SJCRH30 (cell line): ENCODE measurements at regions not wholly inside any gene's neighbourhood (a gene's known extent, or its start where the extent isn't known, plus 50 kb on each side); places are given as distances from the start of the nearest gene placed in this dataset.
"Not testable (repeated sequence)": the region's sequence is repeated elsewhere in the genome, so short reads cannot be mapped to it uniquely, and the experiment has no call there.

ENCODE experiments used
- DNase-seq, 2 experiments: peaks; one replicate each; pipeline ENCODE4 v3.0.0-alpha.2; 2015 to 2020
- H3K27ac ChIP-seq: fragments of 250-450 bp; sonication (Bioruptor Pico); 2 replicates; pipeline ENCODE4 v1.5.1; 2020; ENCODE audit warnings: mild to moderate bottlenecking, moderate library complexity
- H3K27me3 ChIP-seq: fragments of 250-450 bp; sonication (Bioruptor Pico); 2 replicates; pipeline ENCODE4 v1.5.1; 2020; ENCODE audit warnings: mild to moderate bottlenecking, moderate library complexity
- H3K36me3 ChIP-seq: fragments of 250-450 bp; sonication (Bioruptor Pico); 2 replicates; pipeline ENCODE4 v1.5.1; 2020; ENCODE audit warnings: mild to moderate bottlenecking, moderate library complexity
- H3K4me1 ChIP-seq: fragments of 250-450 bp; sonication (Bioruptor Pico); 2 replicates; pipeline ENCODE4 v1.5.1; 2020; ENCODE audit warnings: mild to moderate bottlenecking, moderate library complexity
- H3K4me3 ChIP-seq: fragments of 250-450 bp; sonication (Bioruptor Pico); 2 replicates; pipeline ENCODE4 v1.5.1; 2020; ENCODE audit warnings: mild to moderate bottlenecking, moderate library complexity
- H3K9me3 ChIP-seq: fragments of 250-450 bp; sonication (Bioruptor Pico); replicated peaks from 2 replicates; pipeline ENCODE4 v1.5.1; 2020; ENCODE audit warnings: mild to moderate bottlenecking, moderate library complexity

GRCh38 chr6:134614606-134615485 is 296.9 kb upstream of the SGK1 start:
- no peaks in the 10 kb centered on the region for H3K4me1 ChIP-seq
- no peak overlapping the region for H3K4me3 ChIP-seq
- no peak for DNase-seq
- 0 out of 2 replicates have a peak, but pooled peaks cover 5% of the 10 kb centered on the region for H3K27me3 ChIP-seq
- no peak overlapping the region for H3K27ac ChIP-seq
- no peaks in the 10 kb centered on the region for H3K9me3 ChIP-seq
- H3K36me3 ChIP-seq: no peaks in the 10 kb centered on the region

GRCh38 chr6:134612128-134612527 is 294.2 kb upstream of the SGK1 start:
- DNase-seq, H3K27me3 ChIP-seq, H3K4me1 ChIP-seq, H3K9me3 ChIP-seq, H3K27ac ChIP-seq, H3K4me3 ChIP-seq, H3K36me3 ChIP-seq: not testable (repeated sequence)

- Histone ChIP-seq H3K27ac (no peak overlapping the region), H3K9me3 (no peaks in the 10 kb centered on the region), H3K4me1 (no peaks in the 10 kb centered on the region), H3K36me3 (no peaks in the 10 kb centered on the region), H3K4me3 (no peak overlapping the region), H3K27me3 (no peaks in the 10 kb centered on the region)
- no peak for DNase-seq
Observed at GRCh38 chr6:134610411-134610810, 292.5 kb upstream of the SGK1 start.

GRCh38 chr6:134609716-134610261 is 291.9 kb upstream of the SGK1 start:
- DNase-seq: no peak
- no peaks in the 10 kb centered on the region for H3K9me3 ChIP-seq
- no peaks in the 10 kb centered on the region for H3K4me1 ChIP-seq

DNA sequence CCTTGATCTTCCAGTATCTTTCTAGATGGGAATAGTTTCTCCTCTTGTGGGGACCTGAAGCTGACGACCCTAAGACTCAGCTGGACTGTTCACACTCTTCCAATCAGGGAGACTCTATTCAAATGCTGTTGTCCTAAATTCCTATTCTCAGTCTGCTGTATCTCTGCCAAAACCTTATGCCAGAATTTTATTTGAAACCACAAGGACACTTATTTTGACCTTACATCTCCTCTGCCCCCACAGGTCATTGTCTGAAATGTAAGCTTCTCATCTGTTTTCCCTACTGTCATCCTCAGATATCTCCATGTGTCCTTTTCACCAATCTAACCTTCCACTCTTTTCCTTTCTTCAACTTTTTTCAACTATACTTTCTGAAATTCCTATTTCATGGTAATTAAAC is 289.5 kb upstream of the SGK1 start:
- Histone ChIP-seq H3K36me3 (no peaks in the 10 kb centered on the region), H3K9me3 (no peaks in the 10 kb centered on the region), H3K4me1 (no peaks in the 10 kb centered on the region), H3K27me3 (no peaks in the 10 kb centered on the region), H3K27ac (no peak overlapping the region), H3K4me3 (no peak overlapping the region)
- no peak for DNase-seq

More at GRCh38 chr6:134609716-134610261, 291.9 kb upstream of the SGK1 start:
- H3K27me3 ChIP-seq: no peaks in the 10 kb centered on the region
- no peaks in the 10 kb centered on the region for H3K36me3 ChIP-seq
- H3K27ac ChIP-seq: no peak overlapping the region
- no peak overlapping the region for H3K4me3 ChIP-seq

DNA sequence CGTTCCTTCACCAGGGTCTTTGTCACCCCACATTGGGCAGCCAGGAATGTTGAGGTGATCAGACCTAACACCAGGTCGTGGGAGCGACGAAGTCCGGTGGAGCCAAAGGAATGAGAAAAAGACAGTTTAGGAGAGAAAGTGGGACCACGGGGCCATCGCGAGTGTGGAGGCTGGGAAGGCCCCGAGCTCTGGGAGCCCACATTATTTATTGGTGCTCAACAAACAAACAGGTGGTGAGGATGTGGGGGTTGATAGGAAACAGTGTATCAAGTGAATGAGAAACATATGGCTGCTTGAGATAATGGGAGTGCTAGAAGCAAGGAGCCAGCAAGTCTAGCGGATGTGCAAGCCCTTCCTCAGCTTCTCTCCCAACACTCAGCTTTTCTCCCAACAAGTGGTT is 287.1 kb upstream of the SGK1 start:
- Histone ChIP-seq H3K36me3 (no peaks in the 10 kb centered on the region), H3K27ac (no peak overlapping the region), H3K4me1 (no peaks in the 10 kb centered on the region), H3K4me3 (no peak overlapping the region), H3K9me3 (no peaks in the 10 kb centered on the region), H3K27me3 (no peaks in the 10 kb centered on the region)
- DNase-seq: no peak

DNA sequence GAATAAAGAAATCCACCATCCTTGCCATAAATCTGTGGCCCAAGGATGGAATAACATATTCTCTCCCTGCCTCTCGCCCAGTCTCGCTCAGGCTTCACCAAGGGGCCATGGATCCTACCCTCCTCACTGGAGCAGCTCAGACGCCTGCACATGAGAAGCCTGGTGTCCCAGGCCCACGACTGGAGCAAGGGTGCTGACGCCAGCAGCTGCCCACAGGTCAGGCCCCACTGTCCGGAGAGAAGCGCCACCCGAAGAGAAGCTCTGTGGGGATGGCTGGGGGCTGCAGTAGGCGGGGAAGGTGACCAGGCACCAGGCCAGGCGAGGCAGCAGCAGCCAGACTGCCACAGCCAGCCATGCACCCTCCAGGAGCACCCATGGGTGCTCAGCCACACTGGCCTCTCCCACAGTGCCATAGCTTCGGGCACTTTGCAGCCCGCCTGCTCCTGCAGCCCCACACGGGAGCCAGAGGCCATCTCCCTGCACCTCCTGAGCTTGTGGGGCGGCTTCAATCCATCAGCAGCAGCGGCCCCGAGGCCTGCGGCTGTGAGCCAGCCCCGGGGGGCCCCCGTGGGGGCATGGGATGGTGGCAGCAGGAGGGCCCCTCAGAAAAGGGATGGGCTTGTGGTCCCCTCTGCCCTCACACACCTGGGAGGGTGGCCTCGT is 286.2 kb upstream of the SGK1 start:
- no peak overlapping the region for H3K27ac ChIP-seq
- no peaks in the 10 kb centered on the region for H3K9me3 ChIP-seq
- no peaks in the 10 kb centered on the region for H3K36me3 ChIP-seq
- DNase-seq: no peak
- H3K4me1 ChIP-seq: no peaks in the 10 kb centered on the region
- H3K4me3 ChIP-seq: no peak overlapping the region
- no peaks in the 10 kb centered on the region for H3K27me3 ChIP-seq

DNA sequence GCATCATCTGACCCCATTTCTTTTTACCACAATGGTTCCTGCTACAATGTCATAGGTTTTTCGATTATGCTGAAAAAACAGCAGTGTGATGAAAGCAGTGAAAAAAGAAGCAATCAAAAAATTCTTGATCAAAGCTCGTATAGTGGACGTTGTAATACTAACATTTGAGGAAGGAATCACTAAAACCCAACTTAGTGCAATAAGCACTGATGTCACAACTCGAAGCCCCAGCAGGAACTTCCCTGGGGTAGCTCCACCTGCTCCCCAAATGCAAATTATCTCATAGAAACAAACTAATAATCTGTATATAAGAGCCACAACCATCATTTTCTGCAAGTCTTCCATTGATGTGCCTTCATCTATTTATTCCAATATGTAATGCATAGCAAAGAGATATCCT is 285.6 kb upstream of the SGK1 start:
- H3K27me3 ChIP-seq: no peaks in the 10 kb centered on the region
- H3K27ac ChIP-seq: no peak overlapping the region
- DNase-seq: no peak
- no peaks in the 10 kb centered on the region for H3K4me1 ChIP-seq
- H3K9me3 ChIP-seq: no peaks in the 10 kb centered on the region
- H3K4me3 ChIP-seq: no peak overlapping the region
- no peaks in the 10 kb centered on the region for H3K36me3 ChIP-seq

- no peaks in the 10 kb centered on the region for H3K36me3 ChIP-seq
- no peak overlapping the region for H3K4me3 ChIP-seq
- H3K27ac ChIP-seq: no peak overlapping the region
- H3K27me3 ChIP-seq: no peaks in the 10 kb centered on the region
- DNase-seq: no peak
- H3K4me1 ChIP-seq: no peaks in the 10 kb centered on the region
- H3K9me3 ChIP-seq: no peaks in the 10 kb centered on the region
Observed at GRCh38 chr6:134602123-134602522, 284.2 kb upstream of the SGK1 start.

DNA sequence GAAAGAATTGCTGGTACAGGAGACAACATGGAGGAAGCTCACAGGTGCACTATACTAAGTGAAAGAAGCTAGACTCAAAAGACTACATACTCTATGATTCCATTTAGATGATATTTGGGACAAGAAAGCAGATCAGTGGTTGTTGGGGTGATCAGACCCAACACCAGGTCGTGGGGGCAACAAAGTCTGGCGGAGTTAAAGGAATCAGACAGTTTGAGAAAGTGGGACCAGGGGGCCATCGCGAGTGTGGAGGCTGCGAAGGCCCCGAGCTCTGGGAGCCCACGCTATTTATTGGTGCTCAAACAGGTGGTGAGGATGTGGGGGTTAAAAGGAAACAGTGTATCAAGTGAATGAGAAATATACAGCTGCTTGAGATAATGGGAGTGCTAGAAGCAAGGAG is 282.8 kb upstream of the SGK1 start:
- H3K27ac ChIP-seq: no peak overlapping the region
- no peaks in the 10 kb centered on the region for H3K9me3 ChIP-seq
- H3K4me1 ChIP-seq: no peaks in the 10 kb centered on the region
- H3K4me3 ChIP-seq: no peak overlapping the region
- no peaks in the 10 kb centered on the region for H3K27me3 ChIP-seq
- H3K36me3 ChIP-seq: no peaks in the 10 kb centered on the region
- no peak for DNase-seq

DNA sequence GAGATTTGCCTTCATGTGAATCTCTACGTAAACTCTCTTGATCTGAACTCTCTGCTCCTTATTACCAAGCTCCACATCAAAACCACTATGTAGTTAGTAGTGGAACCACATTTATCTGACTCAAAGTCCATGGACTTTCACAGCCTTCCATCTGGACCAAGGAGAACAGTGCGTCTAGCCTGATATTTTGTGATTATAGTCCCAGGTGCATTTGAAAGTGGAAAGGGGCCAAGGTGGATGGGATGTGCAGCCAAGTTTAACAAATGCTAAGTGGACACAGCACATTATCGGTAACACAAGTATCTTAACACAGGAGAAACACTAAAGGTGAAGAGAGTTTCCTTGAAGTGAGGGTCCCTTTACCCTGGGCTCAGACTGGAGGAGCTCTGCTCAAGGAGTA is 281.2 kb upstream of the SGK1 start:
- Histone ChIP-seq H3K27ac (no peak overlapping the region), H3K27me3 (no peaks in the 10 kb centered on the region), H3K4me3 (no peak overlapping the region), H3K4me1 (no peaks in the 10 kb centered on the region), H3K36me3 (no peaks in the 10 kb centered on the region), H3K9me3 (no peaks in the 10 kb centered on the region)
- no peak for DNase-seq

DNA sequence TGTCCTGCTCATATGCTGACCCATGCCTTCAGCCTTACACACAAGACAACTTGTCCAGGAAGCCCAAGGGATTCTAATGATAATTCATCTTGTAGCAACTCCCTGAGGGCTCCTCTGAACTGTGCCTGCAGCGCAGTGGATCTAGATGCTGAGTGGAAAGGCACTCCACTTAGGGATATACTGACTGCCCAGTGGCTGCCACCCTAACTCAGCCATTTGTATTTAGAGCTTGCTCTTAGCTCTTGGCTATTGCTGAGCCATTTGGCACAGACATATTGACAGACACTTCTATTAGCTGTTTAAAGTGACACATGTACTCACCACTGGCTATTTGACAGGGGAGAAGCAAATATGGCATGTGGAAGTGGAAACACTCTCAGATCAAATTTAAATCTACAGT is 278.3 kb upstream of the SGK1 start:
- no peak for DNase-seq
- no peaks in the 10 kb centered on the region for H3K9me3 ChIP-seq
- H3K27me3 ChIP-seq: no peaks in the 10 kb centered on the region
- H3K4me1 ChIP-seq: no peaks in the 10 kb centered on the region
- no peaks in the 10 kb centered on the region for H3K36me3 ChIP-seq
- no peak overlapping the region for H3K4me3 ChIP-seq
- no peak overlapping the region for H3K27ac ChIP-seq

DNA sequence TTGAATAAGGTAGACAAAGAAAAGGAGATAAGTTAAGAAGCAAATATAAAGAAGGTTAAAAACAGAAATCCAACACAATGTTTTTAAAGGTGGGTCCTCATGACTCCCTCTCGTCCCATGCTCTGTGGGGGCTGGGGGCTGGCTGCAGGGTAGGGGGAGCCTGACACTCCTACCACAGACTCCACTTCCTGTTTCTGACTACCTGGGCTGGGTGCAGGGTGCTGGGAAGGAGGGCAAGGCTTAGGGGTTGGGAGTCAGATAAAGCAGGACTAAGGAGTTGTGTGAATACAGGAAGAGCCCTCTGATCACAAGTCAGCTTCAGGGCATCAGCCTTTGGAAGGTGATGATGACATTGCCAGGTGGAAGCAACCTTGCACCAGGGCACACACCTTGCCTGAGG is 277.0 kb upstream of the SGK1 start:
- H3K4me1 ChIP-seq: no peaks in the 10 kb centered on the region
- no peak overlapping the region for H3K4me3 ChIP-seq
- H3K36me3 ChIP-seq: no peaks in the 10 kb centered on the region
- H3K27ac ChIP-seq: no peak overlapping the region
- no peak for DNase-seq
- H3K9me3 ChIP-seq: no peaks in the 10 kb centered on the region
- no peaks in the 10 kb centered on the region for H3K27me3 ChIP-seq

- Histone ChIP-seq H3K4me1 (no peaks in the 10 kb centered on the region), H3K9me3 (no peaks in the 10 kb centered on the region)
Observed at GRCh38 chr6:134593887-134594286, 276.0 kb upstream of the SGK1 start.

GRCh38 chr6:134593442-134593841 is 275.5 kb upstream of the SGK1 start:
- Histone ChIP-seq H3K27ac (no peak overlapping the region), H3K9me3 (no peaks in the 10 kb centered on the region), H3K4me3 (no peak overlapping the region), H3K27me3 (no peaks in the 10 kb centered on the region), H3K4me1 (no peaks in the 10 kb centered on the region), H3K36me3 (no peaks in the 10 kb centered on the region)
- DNase-seq: no peak

More at GRCh38 chr6:134593887-134594286, 276.0 kb upstream of the SGK1 start:
- no peak overlapping the region for H3K4me3 ChIP-seq
- no peaks in the 10 kb centered on the region for H3K36me3 ChIP-seq
- DNase-seq: no peak
- H3K27me3 ChIP-seq: no peaks in the 10 kb centered on the region
- no peak overlapping the region for H3K27ac ChIP-seq
